Activated CD4-positive, alpha-beta T cell treated with anti-CD3 and anti-CD28 coated beads for 48 hours (primary cell): ENCODE measurements at regions not wholly inside any gene's neighbourhood (a gene's known extent, or its start where the extent isn't known, plus 50 kb on each side); places are given as distances from the start of the nearest gene placed in this dataset.

Experiments
- DNase-seq: peaks from one replicate; pipeline ENCODE4 v3.0.0-alpha.2; 2020

DNA sequence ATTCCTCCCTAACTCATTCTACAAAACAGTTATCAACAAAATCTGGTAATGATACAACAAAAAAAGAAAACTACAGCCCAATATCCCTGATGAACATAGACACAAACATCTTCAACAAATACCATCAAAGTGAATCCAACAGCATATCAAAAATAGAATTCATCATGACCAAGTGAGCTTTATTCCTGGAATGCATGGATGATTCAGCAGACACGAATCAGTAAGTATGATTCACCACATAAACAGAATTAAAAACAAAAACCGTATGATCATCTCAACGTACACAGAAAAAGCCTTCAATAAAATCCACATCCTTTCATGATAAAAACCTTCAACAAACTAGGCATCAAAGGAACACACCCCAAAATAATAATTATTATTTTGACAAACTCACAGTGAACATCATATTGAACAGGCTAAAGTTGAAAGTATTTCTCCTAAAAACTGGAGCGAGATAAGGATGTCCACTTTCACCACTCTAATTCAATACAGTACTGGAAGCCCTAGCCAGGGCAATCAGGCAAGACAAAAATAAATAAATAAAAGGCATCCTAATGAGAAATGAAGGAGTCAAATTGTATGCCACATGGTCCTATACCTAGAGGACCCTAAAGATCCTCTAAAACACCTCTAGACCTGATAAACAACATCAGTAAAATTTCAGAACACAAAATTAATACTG is 305.1 kb upstream of the RGMB start:
- no peak for DNase-seq

DNA sequence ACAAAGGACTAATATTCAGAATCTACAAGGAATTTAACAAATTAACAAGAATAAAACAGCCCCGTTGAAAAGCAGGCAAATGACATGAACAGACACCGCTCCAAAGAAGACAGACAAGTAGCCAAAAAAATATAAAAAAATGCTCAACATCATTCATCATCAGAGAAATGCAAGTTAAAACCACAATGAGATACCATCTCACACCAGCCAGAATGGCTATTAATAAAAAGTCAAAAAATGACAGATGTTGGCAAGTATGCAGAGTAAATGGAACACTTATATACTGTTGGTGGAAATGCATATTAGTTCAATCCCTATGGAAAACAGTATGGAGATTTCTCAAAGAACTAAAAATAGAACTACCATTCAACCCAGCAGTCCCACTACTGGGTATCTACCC is 302.7 kb upstream of the RGMB start:
- no peak for DNase-seq

DNA sequence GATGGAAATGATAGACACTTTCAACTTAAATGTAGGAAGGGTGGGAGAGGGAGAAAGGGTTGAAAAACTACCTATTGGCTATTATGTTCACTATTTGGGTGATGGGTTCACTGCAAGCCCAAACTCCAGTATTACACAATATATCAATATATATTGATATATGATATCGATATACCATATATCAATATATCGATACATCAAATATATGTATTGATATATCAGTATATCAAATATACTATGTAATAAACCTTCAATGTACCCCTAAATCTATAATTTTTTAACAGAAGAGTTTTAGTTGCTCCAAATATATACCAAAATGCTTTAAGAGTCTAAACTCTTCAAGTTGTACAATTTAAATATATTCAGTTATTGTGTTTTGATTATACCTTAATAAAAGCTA is 302.0 kb upstream of the RGMB start:
- no peak for DNase-seq

DNA sequence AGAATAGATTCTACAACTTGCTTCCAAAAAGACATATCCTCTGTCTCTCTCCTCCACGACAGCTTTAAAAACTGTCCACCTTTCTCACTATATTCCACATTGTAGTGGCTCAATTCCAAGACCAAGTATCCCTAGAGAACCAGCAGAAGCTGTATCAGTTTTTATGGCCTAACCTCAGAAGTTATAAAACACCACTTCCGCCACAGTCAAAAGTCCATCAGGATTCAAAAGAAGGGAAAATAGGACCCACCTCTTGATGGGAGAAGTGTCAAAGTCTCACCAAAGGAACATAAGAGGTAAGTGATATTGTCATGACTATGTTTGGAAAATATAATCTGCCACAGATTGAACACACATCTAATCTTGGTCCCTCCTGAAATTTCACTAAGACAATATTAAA is 299.2 kb upstream of the RGMB start:
- no peak for DNase-seq

DNA sequence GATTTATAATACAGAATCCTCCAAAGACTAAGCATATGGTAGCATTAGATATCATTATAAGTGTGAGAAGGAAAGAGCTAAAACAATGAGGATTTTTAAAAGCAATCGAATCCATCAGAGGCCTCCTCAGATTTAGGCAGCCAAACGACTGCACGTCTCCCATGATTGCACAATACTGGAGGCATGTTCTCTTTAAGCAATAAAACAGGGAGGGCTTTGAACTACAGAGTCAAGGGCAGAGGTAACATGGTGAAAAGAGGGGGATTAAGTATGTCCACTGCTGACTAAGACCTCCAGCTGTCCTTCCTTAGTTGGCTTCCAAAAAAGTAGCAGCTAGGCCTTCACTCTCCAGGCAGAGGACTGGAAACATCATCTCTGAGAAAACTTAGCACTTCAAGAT is 298.7 kb upstream of the RGMB start:
- no peak for DNase-seq

DNA sequence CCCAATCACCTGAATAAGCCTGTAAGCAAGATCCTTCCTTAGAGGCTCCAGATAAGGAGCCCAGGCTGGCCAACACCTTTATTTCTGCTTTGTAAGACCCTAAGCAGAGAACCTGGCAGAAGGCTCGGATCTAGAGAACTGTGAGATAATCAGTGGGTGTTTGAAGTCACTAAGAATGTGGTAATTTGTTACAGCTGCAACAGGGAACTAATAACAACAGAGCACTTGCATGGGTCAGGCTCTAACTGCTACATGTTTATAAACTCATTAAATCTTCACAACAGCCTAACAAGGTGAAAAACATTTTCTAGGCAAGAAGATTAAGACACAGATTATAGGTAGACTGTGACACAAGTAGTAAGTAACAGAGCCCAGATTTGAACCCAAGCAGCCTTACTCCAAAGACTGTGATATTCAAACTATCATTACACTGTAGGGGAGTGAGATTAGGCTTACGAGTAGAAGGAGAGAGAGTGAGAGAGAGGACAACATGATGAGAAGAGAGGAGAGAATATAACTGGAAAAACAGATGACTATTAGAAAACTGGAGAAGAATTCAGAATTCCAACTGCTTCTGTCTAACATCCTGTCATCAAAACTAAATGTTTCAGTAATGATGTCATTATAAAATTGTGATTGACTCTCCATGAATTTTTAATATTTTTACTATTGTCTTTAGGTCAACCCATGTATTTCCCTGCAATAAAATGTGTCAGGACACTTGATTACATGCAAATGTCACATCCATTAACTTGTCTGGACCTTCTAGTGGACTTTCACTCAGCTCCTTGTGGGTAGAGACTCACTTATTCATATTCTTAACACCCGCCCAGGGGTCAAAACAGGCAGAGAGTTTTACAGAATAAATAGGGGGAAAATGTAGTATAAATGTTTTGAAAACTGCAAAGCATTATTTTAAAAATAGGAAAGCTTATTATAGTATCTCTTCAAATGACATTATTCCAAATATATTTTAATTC is 290.9 kb upstream of the RGMB start:
- no peak for DNase-seq

DNA sequence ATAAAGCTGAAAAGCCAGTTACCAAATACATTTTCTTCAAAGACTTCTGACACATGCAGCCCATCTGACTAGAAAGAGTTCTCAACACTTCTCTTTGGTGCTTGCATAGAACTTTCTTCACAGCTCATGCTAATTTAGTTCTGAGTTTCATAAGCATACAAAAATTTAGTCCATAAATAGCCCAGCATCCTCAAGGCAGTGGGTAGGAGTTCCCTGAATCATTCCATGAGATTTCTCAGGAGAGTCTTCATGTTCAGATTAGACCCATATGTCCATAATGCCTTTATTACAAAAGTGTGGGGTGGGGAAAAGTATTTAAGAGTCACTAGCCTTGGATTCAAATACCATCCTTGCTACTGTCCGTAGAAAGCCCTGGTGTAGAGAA is 290.2 kb upstream of the RGMB start:
- no peak for DNase-seq

DNA sequence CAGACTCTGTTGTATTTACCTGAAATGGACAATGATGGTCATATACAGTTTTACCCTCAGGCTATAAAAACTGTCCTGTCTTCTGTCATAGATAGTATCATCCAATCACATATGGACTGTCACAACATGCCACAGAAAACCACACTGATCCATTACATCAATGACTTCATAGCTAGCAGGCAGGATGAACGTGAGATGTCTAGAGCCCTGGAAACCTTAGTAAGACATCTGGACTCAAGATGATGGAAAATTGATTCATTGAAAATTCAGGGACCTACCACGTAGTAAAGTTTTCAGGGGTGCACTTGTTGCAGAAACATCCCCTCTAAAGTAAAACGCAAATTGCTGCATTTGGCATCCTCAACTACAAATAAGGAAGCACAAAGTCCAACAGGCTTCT is 284.4 kb upstream of the RGMB start:
- DNase-seq: no peak

DNA sequence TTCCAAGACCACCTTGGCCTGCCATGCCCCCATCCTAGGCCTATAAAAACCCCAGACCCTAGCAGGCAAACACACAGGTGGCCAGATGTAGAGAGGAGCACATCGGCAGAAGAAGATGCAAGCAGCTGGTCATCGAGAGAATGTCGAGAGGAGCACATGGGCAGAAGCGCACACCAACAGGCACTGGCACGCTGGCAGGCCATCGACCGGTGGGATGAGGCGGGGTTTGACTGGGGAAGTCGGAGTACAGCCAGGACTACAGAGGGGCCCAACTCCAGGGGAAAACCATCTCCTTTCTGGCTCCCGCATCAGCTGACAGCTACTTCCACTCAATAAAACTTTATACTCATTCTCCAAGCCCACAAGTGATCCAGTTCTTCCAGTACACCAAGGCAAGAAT is 283.1 kb upstream of the RGMB start:
- DNase-seq: no peak

DNA sequence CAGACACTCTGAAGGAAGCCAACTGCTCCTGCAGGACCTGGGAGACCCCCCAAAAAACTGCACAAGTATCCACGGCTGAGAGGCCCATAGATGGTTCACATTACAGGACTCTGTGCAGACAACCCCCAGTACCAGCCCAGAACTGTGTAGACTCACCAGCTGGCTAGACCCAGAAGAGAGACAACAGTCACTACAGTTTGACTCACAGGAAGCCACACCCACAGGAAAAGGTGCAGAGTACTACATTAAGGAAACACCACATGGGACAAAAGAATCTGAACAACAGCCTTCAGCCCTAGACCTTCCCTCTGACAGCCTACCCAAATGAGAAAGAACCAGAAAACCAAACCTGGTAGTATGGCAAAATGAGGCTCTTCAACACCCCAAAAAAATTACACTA is 281.2 kb upstream of the RGMB start:
- no peak for DNase-seq

DNA sequence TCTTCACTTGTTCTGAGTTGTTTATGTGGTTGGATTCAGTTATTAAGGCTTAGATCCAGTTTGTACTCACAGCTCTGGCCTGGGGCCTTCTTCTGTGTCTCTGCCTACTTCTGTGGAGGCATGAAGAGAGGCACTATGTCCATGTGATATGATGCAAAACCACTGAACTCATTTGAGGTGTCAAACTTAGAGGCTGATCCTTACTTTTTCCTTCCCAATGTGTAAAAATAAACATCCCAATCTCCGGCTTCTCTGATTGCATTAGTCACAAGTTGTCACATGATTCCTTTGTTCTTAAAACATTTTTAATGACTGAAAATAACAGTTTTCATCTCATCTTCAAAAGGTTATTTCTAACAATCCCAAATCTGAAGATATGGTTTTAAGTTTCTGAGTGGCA is 276.0 kb upstream of the RGMB start:
- DNase-seq: no peak

DNA sequence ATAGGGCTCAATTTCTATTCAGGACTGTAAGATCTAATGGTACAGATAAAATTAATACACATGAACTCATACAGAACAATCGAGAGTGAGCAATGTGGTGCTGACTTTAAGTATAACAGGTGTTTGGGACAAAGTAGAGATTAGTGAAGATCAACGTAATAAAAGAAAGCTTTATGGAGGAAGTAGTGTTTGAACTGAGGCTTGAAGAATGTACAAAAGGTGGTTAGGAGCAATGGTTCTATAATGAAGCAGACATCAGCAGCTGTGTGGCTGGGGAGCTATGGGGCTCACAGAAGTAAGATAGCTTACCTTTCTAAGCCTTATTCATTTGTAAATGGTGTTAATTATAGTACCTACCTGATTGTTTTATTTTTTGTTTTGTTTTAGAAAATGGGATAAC is 275.4 kb upstream of the RGMB start:
- no peak for DNase-seq

DNA sequence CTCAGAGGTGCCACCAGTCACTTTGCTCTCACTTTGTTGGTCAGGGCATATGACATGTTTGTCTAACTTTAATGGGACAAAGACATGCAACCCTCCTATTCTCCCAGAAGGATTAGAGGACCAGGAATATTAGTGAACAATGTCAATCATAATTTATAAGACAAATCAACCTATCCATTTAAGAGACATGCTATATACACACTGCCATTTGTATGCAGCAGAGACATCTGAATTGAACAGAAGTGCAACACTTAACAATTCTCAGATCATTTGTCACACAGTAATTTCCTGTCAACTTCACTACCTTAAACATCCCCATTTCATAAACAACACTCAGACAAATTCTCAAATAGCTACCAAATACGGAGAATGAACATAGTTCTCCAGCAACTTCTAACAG is 273.6 kb upstream of the RGMB start:
- no peak for DNase-seq

DNA sequence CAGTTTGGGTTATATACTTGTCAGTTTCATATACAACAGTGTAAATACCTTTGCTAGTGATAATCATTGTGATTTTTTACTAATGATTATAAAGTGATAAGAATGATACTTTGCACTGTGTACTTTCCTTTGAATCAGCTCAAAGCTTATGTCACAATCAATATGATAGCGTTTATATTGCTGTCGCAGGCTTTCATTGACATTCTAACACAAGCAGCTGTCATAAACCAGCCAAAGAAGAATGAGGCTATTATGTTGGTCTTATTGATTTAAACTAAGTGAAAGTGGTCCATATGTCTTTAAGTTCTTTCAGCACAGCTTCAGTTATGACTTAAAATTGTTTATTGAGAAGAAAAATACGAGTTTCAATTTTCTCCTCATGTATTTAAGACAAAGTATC is 272.7 kb upstream of the RGMB start:
- DNase-seq: no peak

DNA sequence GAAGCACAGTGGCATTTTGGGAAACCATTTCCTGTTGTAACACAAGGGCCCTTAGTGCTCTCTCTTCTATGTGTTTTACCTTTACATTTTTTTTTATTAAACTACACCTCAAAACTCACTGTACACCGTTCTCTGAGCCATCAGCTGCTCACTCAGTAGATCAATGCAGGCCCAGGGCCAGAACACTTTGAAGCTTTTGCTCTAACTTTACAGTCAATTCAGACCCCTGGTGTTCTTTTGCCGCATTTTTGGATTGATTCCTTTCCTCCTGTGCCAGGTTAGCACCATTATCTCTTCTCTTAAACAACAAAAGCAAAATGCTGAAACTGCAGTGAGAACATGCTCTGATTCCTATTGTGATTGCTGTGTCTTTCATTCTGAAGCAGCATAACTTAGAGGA is 269.8 kb upstream of the RGMB start:
- DNase-seq: no peak

DNA sequence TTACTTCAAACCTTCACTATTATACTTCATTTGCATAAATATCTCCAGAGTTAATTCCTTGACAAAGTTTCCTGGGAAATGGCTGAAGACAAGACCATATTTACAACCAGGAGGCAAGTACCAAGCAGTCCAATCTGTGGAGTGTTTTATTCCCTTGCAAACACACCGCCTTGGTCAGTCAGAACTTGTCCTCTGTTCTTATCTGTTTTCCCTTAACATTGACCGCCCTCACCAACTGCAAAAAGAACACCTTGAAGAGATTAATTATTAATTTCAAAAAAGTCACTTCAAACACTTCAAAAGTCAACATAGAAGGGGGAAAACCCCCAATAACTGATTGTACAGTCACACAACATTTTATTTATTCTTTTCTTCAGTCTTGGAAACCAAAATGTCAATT is 269.0 kb upstream of the RGMB start:
- DNase-seq: no peak

DNA sequence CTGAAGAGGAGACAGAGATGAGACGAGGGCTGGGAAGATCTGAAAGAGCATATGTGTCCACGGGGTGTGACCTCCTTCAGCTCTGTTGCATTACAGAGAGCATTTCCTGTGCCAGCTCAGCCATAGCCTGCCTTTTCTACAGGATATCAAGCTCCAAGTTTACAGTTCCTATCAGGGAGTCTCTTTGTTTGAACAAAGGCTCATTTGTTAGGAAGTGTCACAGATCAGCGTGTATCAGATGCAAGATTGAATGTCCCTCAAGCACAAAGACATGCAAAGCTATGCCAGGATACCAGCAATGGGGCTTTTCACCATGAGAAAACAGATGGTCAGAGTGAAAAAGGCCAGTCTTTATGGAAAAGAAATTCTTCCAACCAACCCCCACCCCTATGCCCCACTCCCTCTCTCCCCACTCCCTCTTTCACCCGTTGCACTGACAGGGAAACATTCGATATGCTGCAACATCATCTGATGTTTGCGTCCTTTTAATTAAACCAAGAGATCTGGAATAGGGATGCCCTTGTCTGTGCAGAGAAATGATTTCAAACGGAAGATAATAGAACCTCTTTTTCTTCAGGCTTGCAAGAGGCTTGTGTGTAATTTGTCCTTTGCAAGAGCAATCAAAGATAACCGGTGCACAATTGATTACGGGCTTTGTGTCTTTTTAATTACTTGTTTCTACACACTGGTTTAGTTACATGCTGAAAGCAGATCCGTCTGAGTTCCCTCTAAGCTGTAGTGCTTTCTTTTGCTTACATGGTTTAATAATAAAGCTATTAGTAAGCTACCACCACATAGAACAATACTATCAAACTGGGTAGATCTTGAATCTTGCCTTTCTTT is 263.1 kb upstream of the RGMB start:
- no peak for DNase-seq

DNA sequence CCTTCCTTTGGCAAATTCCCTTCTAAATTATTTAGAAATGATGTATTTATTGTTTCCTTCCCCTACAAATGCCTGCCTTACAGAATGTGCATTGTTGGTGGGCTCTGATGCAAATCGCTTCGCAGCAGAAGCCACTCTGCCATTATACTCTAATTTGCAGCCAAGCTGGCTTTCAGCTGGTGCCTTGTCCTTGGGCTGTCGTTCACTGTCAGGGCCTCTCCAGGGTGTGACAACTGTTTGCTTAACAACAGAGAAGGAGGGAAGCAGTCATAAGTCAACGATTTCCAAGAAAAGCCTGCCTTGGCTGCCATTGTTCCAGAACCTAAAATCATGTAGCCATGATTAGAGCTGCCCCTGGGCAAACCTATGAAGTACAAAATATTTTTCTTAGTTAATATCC is 260.1 kb upstream of the RGMB start:
- DNase-seq: no peak

DNA sequence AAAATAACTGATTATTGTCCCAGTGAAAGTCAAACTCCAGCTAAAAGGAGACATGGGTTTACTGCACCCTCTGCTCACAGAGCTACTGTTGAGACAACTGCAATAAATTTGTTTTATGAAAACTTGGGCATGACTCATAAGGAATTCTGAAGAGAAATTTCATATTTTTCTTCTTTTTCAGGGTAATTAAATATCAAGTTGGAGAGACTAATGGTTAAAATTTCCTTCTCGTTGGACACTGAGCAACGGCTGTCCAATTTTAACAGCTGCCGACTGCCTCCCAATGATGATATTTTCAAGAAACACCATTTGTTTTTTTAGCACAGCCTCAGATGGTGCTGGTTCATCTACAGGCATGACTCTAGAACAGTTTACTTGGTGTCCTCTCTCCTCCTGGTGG is 259.2 kb upstream of the RGMB start:
- no peak for DNase-seq

DNA sequence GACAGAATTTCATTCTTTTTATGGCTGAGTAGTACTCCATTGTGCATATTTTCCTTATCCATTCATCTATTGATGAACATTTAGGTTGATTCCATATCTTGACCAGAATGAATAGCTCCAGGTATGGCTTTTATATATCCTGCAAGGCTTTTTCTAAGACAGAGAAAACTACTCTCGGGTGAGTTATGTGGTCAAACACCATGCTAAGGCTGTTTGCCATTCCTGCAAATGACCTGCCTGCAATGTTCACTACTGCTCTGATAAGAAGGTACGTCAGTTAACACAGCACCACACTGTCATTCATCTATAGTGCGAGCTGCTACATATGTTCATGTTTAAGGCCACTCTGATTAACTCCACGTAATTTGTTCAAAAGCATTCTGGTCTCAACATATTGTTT is 256.8 kb upstream of the RGMB start:
- DNase-seq: no peak

DNA sequence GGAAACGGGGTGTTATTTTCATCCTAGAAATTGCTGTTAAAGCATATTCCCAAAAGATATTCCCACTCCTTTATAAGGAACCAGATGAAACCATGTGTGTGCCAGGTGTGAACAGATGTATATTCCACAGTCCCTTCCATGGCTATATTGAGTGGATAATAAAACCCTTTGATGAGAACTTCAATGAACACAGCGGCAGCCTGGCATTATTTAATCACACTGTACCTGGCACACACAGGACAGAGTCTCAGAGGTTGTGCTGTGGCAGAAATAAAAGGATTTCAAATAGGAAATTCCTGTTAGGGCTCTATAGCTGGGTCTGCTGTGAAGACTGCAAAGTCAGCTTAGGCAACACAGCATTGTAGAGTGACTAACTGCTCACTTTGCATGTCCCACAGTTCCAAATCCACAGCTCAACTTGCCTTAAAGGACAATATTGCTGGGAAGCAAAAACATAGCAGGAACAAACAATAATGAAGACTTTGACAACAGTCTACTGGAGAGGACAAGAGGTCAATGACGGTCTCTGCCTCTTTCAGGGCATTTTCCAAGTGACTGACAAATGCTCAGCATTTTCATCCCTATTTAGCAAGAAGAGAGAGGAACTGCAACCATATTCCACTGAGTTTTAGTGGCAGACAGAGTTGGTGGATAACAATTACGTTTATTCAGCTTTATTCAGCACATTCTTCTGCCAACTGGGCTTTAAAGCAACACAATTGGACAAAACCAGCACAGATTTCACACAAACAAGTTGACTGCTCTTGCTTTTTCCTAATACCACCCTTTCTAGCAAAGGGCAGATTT is 255.7 kb upstream of the RGMB start:
- no peak for DNase-seq

DNA sequence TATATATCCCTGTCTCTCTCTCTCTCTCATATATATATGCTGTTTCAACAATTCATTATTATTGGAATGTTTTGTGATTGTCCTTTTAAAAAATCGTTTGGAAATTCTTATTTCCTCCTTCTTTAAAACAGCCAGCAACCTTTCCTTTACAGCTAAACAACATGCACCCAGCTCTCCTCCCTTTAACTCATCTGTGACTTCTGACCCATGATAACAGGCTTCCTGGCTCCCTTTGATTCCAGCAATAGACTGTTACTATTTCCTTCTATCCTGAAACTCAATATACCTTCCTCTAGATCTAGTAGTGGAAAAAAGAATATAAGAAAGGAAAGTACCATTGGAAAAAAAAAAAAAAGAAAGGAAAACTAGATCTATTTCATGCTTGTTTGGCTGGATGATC is 254.7 kb upstream of the RGMB start:
- no peak for DNase-seq

DNA sequence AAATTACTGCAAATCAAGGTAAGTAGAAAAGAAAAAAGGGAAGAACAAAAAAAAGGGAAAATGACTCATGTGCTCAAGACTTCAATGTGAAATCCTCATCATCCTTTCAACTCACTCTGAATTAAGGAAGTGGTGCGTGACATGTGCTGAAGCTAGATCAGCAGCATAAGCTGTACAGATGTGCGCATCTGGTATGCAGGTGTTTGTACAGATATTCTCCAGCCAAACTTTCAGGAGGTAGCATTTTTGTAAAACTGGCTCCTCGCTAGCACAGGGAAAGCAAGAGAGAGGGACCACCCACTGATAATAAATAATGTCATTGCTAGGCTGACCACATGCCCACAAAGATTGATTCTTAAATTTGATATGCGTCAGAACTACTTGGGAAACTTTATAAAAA is 253.9 kb upstream of the RGMB start:
- DNase-seq: no peak
